ENCODE measurements at regions not wholly inside any gene's neighbourhood (a gene's known extent, or its start where the extent isn't known, plus 50 kb on each side); places are given as distances from the start of the nearest gene placed in this dataset.

DNA sequence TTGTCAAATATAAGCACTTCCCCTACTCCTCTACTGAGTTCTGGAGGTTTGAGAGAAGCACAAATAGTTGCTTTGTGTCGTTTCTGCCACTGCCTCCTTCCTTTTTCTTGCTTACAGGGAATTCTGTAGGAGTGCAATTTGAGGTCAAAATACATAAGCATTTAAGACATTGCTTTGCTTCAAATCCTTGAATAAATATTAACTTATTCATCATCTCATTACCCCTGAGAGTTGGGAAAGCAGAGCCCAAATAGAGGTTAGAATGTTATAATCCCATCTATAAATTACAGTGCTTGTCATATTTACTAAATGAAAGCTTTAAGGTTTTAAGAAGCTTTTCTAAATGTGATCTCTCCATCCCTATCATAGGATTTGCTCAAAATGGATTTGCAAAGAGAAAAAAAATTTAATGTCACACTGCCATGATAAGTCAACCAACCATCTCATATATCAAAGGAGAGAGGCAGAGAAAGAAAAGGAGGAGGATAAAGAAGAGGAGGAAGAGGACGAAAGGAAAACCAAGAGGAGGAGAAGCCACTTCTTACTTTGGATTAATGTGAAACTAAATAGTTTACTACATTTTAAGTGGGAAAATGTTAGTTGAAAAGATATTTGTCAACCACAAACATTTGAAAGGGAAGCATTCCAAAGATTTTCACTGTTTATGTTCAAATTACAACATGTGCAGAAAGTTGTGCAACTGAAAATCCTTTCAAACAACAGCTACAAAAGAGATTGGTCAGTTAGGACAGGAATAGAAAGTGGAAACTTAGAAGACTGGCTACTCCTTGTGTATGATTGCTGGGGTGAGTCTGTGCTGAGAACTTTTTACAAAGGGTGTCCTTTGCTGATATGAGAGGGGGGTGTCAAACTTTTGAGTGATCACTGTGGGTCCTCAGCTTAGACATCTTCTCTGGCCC, 277.3 kb upstream of the FN1 start (continued):
- TF ChIP-seq NAIF1 (CRISPR knock-in tag; IDR thresholded peaks at IDR 0.05; ENCODE audit: borderline replicate concordance) (no peak), NCOA2 (CRISPR knock-in tag; IDR thresholded peaks at IDR 0.05) (peak; percentile 69; the same call in 1 of the 2 replicates), EEA1 (CRISPR knock-in tag; IDR thresholded peaks at IDR 0.05; ENCODE audit: borderline replicate concordance) (no peak), ZNF530 (CRISPR knock-in tag; IDR thresholded peaks at IDR 0.05; ENCODE audit: low read depth) (no peak), SIX1 (CRISPR knock-in tag; IDR thresholded peaks at IDR 0.05; ENCODE audit: borderline replicate concordance) (peak; percentile 16; the same call in 1 of the 2 replicates), SOX13 (IDR thresholded peaks at IDR 0.05) (no peak), SOX13 (CRISPR knock-in tag; conservative IDR thresholded peaks at IDR 0.05 in 1 of 2, IDR thresholded peaks at IDR 0.05 in 1 of 2) (peak in 1 of 2 experiments; percentile 72; a peak in 1 of 4 replicates), FOXA3 (CRISPR knock-in tag; IDR thresholded peaks at IDR 0.05) (peak; percentile 67; the same call in 1 of the 2 replicates), KLF12 (CRISPR knock-in tag; IDR thresholded peaks at IDR 0.05; ENCODE audit: borderline replicate concordance) (no peak), NFYB (CRISPR knock-in tag; IDR thresholded peaks at IDR 0.05) (peak; percentile 33; the same call in 1 of the 2 replicates), CBX5 (CRISPR knock-in tag; IDR thresholded peaks at IDR 0.05; ENCODE audit: borderline replicate concordance) (no peak), CBFB (CRISPR knock-in tag; IDR thresholded peaks at IDR 0.05) (0 out of 2 replicates have a peak, but pooled peaks have one; percentile 32), ZNF570 (CRISPR knock-in tag; IDR thresholded peaks at IDR 0.05; ENCODE audit: borderline replicate concordance) (no peak), PRPF4 (IDR thresholded peaks at IDR 0.05; ENCODE audit: low read depth, low read length, poor library complexity, severe bottlenecking) (no peak), FOSL2 (CRISPR knock-in tag; IDR thresholded peaks at IDR 0.05) (no peak), NFIC (IDR thresholded peaks at IDR 0.05; ENCODE audit: low read length) (peak; percentile 47; the same call in 1 of the 2 replicates), ELF3 (CRISPR knock-in tag; IDR thresholded peaks at IDR 0.05) (peak; percentile 31; the same call in 1 of the 2 replicates), GATAD2A (CRISPR knock-in tag; IDR thresholded peaks at IDR 0.05) (peak; percentile 88), DMAP1 (CRISPR knock-in tag; IDR thresholded peaks at IDR 0.05) (peak; percentile 42; the same call in 1 of the 2 replicates)
- TF ChIP-seq, protein P1, sequence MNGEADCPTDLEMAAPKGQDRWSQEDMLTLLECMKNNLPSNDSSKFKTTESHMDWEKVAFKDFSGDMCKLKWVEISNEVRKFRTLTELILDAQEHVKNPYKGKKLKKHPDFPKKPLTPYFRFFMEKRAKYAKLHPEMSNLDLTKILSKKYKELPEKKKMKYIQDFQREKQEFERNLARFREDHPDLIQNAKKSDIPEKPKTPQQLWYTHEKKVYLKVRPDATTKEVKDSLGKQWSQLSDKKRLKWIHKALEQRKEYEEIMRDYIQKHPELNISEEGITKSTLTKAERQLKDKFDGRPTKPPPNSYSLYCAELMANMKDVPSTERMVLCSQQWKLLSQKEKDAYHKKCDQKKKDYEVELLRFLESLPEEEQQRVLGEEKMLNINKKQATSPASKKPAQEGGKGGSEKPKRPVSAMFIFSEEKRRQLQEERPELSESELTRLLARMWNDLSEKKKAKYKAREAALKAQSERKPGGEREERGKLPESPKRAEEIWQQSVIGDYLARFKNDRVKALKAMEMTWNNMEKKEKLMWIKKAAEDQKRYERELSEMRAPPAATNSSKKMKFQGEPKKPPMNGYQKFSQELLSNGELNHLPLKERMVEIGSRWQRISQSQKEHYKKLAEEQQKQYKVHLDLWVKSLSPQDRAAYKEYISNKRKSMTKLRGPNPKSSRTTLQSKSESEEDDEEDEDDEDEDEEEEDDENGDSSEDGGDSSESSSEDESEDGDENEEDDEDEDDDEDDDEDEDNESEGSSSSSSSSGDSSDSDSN (CRISPR knock-in tag; IDR thresholded peaks at IDR 0.05): no peak
- TF ChIP-seq, protein P2, sequence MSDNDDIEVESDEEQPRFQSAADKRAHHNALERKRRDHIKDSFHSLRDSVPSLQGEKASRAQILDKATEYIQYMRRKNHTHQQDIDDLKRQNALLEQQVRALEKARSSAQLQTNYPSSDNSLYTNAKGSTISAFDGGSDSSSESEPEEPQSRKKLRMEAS (IDR thresholded peaks at IDR 0.05): peak; percentile 55
- TF ChIP-seq, protein P3, sequence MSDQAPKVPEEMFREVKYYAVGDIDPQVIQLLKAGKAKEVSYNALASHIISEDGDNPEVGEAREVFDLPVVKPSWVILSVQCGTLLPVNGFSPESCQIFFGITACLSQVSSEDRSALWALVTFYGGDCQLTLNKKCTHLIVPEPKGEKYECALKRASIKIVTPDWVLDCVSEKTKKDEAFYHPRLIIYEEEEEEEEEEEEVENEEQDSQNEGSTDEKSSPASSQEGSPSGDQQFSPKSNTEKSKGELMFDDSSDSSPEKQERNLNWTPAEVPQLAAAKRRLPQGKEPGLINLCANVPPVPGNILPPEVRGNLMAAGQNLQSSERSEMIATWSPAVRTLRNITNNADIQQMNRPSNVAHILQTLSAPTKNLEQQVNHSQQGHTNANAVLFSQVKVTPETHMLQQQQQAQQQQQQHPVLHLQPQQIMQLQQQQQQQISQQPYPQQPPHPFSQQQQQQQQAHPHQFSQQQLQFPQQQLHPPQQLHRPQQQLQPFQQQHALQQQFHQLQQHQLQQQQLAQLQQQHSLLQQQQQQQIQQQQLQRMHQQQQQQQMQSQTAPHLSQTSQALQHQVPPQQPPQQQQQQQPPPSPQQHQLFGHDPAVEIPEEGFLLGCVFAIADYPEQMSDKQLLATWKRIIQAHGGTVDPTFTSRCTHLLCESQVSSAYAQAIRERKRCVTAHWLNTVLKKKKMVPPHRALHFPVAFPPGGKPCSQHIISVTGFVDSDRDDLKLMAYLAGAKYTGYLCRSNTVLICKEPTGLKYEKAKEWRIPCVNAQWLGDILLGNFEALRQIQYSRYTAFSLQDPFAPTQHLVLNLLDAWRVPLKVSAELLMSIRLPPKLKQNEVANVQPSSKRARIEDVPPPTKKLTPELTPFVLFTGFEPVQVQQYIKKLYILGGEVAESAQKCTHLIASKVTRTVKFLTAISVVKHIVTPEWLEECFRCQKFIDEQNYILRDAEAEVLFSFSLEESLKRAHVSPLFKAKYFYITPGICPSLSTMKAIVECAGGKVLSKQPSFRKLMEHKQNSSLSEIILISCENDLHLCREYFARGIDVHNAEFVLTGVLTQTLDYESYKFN (CRISPR knock-in tag; conservative IDR thresholded peaks at IDR 0.05): 0 out of 2 replicates have a peak, but pooled peaks have one; percentile 12

All from HepG2 (cell line).